ENCODE measurements at regions not wholly inside any gene's neighbourhood (a gene's known extent, or its start where the extent isn't known, plus 50 kb on each side); places are given as distances from the start of the nearest gene placed in this dataset.

DNA sequence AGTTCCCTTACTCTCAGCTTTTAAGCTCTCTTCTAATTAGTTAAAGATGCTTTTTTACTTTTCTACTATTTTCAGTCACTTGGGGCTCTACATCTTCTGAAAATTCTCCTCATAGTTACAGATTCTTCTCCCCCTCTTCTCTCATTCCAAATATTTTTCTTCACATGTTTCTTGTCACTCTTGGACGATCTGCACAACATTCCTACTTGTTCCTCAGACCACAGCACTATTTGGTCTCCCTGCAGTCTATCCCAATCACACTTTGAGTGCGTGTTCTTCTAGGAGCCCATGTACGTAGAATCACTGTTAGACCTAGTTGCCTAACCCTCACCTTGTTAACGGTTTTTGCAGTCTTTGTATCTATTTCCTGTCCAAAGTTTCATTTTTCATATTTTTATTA, 222.5 kb upstream of the SPRY2 start:
- TF ChIP-seq, protein P1, sequence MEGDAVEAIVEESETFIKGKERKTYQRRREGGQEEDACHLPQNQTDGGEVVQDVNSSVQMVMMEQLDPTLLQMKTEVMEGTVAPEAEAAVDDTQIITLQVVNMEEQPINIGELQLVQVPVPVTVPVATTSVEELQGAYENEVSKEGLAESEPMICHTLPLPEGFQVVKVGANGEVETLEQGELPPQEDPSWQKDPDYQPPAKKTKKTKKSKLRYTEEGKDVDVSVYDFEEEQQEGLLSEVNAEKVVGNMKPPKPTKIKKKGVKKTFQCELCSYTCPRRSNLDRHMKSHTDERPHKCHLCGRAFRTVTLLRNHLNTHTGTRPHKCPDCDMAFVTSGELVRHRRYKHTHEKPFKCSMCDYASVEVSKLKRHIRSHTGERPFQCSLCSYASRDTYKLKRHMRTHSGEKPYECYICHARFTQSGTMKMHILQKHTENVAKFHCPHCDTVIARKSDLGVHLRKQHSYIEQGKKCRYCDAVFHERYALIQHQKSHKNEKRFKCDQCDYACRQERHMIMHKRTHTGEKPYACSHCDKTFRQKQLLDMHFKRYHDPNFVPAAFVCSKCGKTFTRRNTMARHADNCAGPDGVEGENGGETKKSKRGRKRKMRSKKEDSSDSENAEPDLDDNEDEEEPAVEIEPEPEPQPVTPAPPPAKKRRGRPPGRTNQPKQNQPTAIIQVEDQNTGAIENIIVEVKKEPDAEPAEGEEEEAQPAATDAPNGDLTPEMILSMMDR (IDR thresholded peaks at IDR 0.05; ENCODE audit: low read depth, low read length, missing control alignments): no peak
- no peak for DNase-seq (ENCODE audit: extremely low read depth, low read depth)
- no peak overlapping the region for H3K4me3 ChIP-seq (replicated peaks; ENCODE audit: low read depth, low read length)

DNA sequence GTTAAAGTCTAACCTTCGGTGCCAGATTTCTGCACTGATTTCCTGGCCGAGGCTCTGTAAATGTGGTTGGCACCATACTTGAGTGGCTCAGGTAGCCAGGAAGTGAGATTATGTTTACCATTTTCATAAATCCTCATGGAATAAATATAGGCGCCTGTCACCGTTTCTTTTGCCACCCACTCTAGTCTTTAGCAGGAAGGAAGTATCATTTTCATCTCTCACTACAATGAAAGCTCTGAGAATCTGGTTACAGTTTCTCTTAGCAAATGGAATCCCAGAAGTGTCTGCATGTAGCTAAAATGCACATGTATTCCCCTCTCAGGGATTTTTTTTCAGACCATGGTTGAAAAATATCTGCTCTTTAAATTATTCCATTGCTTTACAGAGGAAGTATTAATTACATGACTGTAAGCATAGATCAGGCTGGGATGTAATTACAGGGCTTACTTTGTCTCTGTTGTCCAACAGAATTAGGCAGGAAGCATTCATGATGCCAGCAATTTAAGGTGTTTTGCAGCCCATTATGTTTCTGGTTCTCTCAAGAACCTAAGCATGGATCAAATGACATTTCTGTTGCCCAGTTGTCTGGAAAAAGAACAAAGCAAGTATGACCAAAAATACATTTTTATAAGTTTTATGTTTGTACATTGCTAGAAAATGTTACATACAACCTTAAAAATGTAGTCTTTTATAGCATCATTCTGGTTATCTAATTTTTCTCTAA, 221.7 kb upstream of the SPRY2 start:
- H3K4me3 ChIP-seq (replicated peaks; ENCODE audit: low read depth, low read length): no peak overlapping the region
- no peak for DNase-seq (ENCODE audit: extremely low read depth, low read depth)
- TF ChIP-seq, protein P1 (IDR thresholded peaks at IDR 0.05; ENCODE audit: low read depth, low read length, missing control alignments): no peak

DNA sequence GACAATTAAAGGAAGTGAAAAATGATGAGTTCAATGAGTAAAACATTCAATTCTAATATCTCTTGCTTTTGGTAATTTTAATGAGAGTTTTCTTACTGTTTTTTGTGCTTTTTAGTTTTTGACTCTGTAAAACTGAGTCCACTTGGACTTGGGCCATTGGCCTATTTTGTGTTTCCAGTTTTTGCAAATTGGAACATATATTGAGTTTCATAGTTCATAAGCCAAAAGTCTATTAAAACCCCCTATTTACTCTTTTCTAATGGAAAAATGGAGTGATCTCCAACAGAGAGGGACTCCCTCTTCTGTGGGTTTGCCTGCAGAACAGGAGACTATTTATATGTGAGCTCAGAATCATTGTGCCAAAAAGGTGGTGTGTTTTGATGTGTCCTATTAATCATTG, 219.7 kb upstream of the SPRY2 start:
- no peak overlapping the region for H3K4me3 ChIP-seq (replicated peaks; ENCODE audit: low read depth, low read length)
- TF ChIP-seq, protein P1 (IDR thresholded peaks at IDR 0.05; ENCODE audit: low read depth, low read length, missing control alignments): no peak
- no peak for DNase-seq (ENCODE audit: extremely low read depth, low read depth)

DNA sequence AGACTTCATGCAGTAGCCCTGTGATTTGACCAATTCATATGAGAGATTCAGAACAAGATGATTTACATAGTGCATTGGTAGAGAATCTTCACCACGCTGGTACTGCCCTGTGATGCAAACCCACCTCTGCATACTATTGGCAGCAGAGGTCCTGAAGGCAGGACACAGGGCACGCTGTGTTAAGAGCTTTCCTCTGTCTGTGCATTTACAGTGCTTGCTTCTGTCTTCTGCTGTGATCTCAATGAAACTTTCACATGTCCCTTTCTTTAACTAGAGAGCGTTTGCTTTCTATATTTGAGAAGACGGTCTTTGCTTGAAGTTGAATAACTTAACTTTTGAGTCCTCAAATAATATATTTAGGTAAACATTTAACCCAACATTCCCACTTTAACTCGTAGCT, 219.0 kb upstream of the SPRY2 start:
- TF ChIP-seq, protein P1 (IDR thresholded peaks at IDR 0.05; ENCODE audit: low read depth, low read length, missing control alignments): no peak
- DNase-seq (ENCODE audit: extremely low read depth, low read depth): no peak
- no peak overlapping the region for H3K4me3 ChIP-seq (replicated peaks; ENCODE audit: low read depth, low read length)

DNA sequence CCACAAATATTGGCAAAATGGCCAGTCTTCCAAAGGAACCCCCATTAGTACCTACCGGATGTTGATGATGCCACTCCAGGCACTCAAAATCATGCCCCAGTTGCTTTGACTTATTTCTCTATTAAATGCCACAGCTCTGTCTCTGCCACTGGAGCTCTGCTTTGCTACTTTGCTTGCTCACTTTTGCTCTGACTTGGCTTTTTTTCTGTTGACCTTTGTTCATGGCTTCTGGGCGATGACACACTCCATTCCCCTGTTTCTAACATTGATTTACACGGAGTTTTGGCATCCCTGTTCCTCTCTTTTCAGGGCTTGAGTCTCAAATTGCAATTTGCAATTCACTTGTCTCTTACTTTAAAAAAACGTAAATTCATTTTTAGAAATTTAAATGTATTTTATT, 217.1 kb upstream of the SPRY2 start:
- H3K4me3 ChIP-seq (replicated peaks; ENCODE audit: low read depth, low read length): no peak overlapping the region
- DNase-seq (ENCODE audit: extremely low read depth, low read depth): no peak
- TF ChIP-seq, protein P1 (IDR thresholded peaks at IDR 0.05; ENCODE audit: low read depth, low read length, missing control alignments): no peak

DNA sequence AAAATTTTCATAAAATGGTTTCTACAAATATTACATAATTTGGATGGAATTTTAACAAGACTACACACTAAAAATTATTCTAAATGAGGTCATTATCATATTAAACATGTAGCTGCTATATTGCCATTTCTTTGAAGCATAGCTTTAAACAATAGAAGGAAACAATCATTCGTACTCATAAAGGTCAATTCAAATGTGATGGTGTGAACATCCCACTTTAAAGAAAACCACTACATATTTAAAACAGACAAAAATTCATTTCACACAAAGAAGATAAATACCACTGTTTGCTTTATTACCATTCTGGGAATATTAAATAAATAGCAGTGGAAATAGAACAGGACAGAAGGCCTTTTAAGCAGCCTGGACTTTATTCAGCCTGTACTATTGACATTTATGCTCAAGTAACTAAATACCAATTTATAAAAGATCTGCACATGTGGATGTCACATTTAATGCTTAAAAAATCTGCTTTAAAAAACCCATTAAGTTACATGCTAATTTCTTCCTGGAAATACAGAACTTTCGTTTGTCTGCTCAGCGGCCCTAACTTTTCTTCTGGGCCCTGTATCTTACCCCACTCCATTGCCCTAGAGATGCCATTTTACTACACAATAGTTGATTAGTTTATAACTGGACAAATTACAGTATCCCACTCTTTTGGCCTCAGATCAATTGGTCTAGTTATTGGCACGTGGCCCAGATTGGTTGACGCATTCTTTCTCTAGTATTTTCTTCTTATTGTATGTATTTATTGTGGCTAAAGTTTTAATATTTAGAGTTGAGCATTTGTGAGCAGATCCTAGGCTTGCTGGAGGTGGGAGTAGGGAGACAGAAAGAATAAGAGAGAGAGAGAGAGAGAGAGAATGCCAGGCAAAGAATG, 215.1 kb upstream of the SPRY2 start:
- H3K4me3 ChIP-seq (replicated peaks; ENCODE audit: low read depth, low read length): no peak overlapping the region
- TF ChIP-seq, protein P1 (IDR thresholded peaks at IDR 0.05; ENCODE audit: low read depth, low read length, missing control alignments): no peak

More for the DNA sequence above, 215.1 kb upstream of the SPRY2 start:
- no peak for DNase-seq (ENCODE audit: extremely low read depth, low read depth)
